DOHH2 (cell line): ENCODE measurements at regions not wholly inside any gene's neighbourhood (a gene's known extent, or its start where the extent isn't known, plus 50 kb on each side); places are given as distances from the start of the nearest gene placed in this dataset.

ENCODE experiments used
- H3F3A ChIP-seq: fragments of 200-600 bp; sonication (generic), shearing (Covaris generic); 2 replicates; pipeline ENCODE4 v1.6.0; 2016; ENCODE audit warnings: antibody characterized with exemption, mild to moderate bottlenecking; ENCODE audit not compliant: control insufficient read depth, insufficient read depth
- H3K27ac ChIP-seq: fragments of 200-600 bp; sonication (generic); 2 replicates; pipeline ENCODE4 v1.5.1; 2014; ENCODE audit warnings: low read depth, mild to moderate bottlenecking, low read length, moderate library complexity
- H3K27me3 ChIP-seq: fragments of 200-600 bp; sonication (generic); 2 replicates; pipeline ENCODE4 v1.6.1; 2014; ENCODE audit warnings: mild to moderate bottlenecking, low read length, mixed read lengths; ENCODE audit not compliant: control insufficient read depth
- H3K36me3 ChIP-seq: fragments of 200-600 bp; sonication (generic); 2 replicates; pipeline ENCODE4 v1.6.1; 2014; ENCODE audit warnings: mild to moderate bottlenecking, low read length, moderate library complexity, mixed read lengths; ENCODE audit not compliant: control insufficient read depth
- H3K4me1 ChIP-seq: fragments of 200-600 bp; sonication (generic); 2 replicates; pipeline ENCODE4 v1.6.1; 2014; ENCODE audit warnings: mild to moderate bottlenecking, low read length, mixed read lengths; ENCODE audit not compliant: control insufficient read depth
- H3K4me2 ChIP-seq: fragments of 200-600 bp; sonication (generic); 2 replicates; pipeline ENCODE4 v1.6.0; 2014; ENCODE audit warnings: mild to moderate bottlenecking, low read length, moderate library complexity
- H3K4me3 ChIP-seq: fragments of 200-600 bp; sonication (generic); 2 replicates; pipeline ENCODE4 v1.5.1; 2014; ENCODE audit warnings: mild to moderate bottlenecking, low read length, mixed read lengths
- H3K79me2 ChIP-seq: fragments of 200-600 bp; sonication (generic); 2 replicates; pipeline ENCODE4 v1.6.1; 2014; ENCODE audit warnings: mild to moderate bottlenecking, low read length, mixed read lengths; ENCODE audit not compliant: control insufficient read depth
- H3K9me2 ChIP-seq: fragments of 200-600 bp; sonication (generic); replicated peaks from 2 replicates; pipeline ENCODE4 v1.6.1; 2014; ENCODE audit warnings: mild to moderate bottlenecking, low read length, mixed read lengths; ENCODE audit not compliant: control insufficient read depth
- H3K9me3 ChIP-seq: fragments of 200-600 bp; sonication (generic); 2 replicates; pipeline ENCODE4 v1.6.1; 2014; ENCODE audit warnings: antibody characterized with exemption, low read length, mixed read lengths; ENCODE audit not compliant: control insufficient read depth, insufficient read depth
- H4K20me1 ChIP-seq: fragments of 200-600 bp; sonication (generic); 2 replicates; pipeline ENCODE4 v1.6.0; 2014; ENCODE audit warnings: low read depth, mild to moderate bottlenecking, antibody characterized with exemption, low read length, moderate library complexity; ENCODE audit not compliant: control insufficient read depth, insufficient read depth
- EZH2phosphoT487 ChIP-seq: fragments of 200-600 bp; sonication (generic); IDR thresholded peaks from 2 replicates; pipeline ENCODE4 v1.6.1; 2017; ENCODE audit warnings: borderline replicate concordance, mild to moderate bottlenecking, antibody characterized with exemption, low read length, moderate library complexity, mixed read lengths
- TF ChIP-seq, protein P1 (sequence below): fragments of 200-600 bp; sonication (generic); IDR thresholded peaks from one replicate; pipeline ENCODE4 v1.5.1; 2014; ENCODE audit warnings: antibody characterized with exemption, mild to moderate bottlenecking, low read depth, low read length; ENCODE audit not compliant: poor library complexity, severe bottlenecking

DNA sequence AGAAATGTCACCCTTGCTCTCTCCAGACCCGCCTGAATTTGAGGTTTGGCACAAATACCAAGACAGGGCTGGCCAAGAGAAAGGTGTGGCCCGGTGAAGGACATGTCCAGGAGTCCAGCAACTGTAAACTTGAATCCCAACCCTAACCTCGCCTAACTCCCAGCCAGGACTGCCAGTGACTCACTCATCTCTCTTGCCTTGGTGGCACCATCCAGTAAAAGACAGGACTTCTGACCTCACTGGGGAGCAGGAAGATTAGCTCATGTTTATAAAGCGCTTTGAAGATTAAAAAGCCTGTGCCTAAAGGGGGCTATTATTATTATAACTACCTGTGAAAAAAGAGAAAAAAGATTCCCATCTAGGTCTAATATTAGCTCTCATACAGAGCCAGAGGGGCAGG, 335.3 kb downstream of the SOX9 start:
- no peaks in the 10 kb centered on the region for H4K20me1 ChIP-seq
- no peak overlapping the region for H3K4me2 ChIP-seq
- no peaks in the 10 kb centered on the region for H3K4me1 ChIP-seq
- H3K4me3 ChIP-seq, result no peak overlapping the region
- no peaks in the 10 kb centered on the region for H3K79me2 ChIP-seq
- no peak overlapping the region for H3K27ac ChIP-seq
- no peaks in the 10 kb centered on the region for H3K27me3 ChIP-seq
- H3K9me3 ChIP-seq, result no peaks in the 10 kb centered on the region
- H3K9me2 ChIP-seq, result no peaks in the 10 kb centered on the region
- no peaks in the 10 kb centered on the region for H3F3A ChIP-seq
- no peak for TF ChIP-seq EZH2phosphoT487
- TF ChIP-seq, protein P1, sequence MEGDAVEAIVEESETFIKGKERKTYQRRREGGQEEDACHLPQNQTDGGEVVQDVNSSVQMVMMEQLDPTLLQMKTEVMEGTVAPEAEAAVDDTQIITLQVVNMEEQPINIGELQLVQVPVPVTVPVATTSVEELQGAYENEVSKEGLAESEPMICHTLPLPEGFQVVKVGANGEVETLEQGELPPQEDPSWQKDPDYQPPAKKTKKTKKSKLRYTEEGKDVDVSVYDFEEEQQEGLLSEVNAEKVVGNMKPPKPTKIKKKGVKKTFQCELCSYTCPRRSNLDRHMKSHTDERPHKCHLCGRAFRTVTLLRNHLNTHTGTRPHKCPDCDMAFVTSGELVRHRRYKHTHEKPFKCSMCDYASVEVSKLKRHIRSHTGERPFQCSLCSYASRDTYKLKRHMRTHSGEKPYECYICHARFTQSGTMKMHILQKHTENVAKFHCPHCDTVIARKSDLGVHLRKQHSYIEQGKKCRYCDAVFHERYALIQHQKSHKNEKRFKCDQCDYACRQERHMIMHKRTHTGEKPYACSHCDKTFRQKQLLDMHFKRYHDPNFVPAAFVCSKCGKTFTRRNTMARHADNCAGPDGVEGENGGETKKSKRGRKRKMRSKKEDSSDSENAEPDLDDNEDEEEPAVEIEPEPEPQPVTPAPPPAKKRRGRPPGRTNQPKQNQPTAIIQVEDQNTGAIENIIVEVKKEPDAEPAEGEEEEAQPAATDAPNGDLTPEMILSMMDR, result no peak
- H3K36me3 ChIP-seq, result no peaks in the 10 kb centered on the region

DNA sequence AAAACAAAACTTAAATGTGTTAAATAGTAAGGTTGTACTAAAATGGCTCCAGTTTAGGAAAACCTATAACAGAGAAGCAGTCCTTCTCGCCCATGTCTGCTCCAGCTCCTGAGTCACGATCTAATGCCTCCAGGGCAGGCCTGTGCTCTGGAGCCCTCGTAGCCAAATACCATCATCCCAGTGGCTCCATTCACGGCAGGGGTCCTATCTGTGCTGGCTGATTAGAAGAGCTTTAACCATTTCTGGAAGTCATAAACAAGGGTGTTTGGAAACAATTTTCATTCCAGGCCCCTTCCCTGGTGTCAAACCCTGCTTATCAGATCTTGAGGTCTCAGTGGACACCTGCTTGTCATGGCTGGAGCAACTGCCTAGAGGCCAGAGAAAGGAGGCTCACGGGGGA, 336.9 kb downstream of the SOX9 start:
- TF ChIP-seq, protein P1, result no peak
- Histone ChIP-seq H3K27ac (no peak overlapping the region), H3K36me3 (no peaks in the 10 kb centered on the region), H3K27me3 (no peaks in the 10 kb centered on the region), H4K20me1 (no peaks in the 10 kb centered on the region), H3K4me3 (no peak overlapping the region), H3K4me2 (no peak overlapping the region), H3F3A (no peaks in the 10 kb centered on the region), H3K9me2 (no peaks in the 10 kb centered on the region), H3K4me1 (no peaks in the 10 kb centered on the region), H3K9me3 (no peaks in the 10 kb centered on the region), H3K79me2 (no peaks in the 10 kb centered on the region)

DNA sequence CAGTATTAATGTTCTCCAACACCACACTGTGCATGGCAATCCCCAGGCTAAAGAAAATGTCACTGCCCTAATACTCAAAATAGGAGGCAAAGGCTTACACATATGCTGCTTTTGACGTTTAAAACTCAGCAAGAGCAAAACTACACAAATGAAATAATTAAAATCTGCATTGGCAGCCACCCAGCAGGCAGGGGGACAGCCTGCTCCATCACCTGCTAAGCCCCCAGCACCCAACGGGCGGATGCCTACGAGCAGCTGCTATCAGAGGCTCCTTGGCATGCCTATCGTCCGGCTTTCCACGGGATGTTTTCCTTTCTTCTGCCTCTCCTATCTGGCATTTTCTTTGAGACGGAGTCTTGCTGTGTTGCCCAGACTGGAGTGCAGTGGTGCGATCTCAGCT, 337.5 kb downstream of the SOX9 start:
- H3K4me2 ChIP-seq, result no peak overlapping the region
- TF ChIP-seq, protein P1, result no peak
- TF ChIP-seq EZH2phosphoT487, result no peak
- no peak overlapping the region for H3K27ac ChIP-seq
- no peaks in the 10 kb centered on the region for H3K9me2 ChIP-seq
- no peak overlapping the region for H3K4me3 ChIP-seq
- no peaks in the 10 kb centered on the region for H3K79me2 ChIP-seq
- H3F3A ChIP-seq, result no peaks in the 10 kb centered on the region
- H3K4me1 ChIP-seq, result no peaks in the 10 kb centered on the region
- no peaks in the 10 kb centered on the region for H3K36me3 ChIP-seq
- no peaks in the 10 kb centered on the region for H3K9me3 ChIP-seq
- H4K20me1 ChIP-seq, result no peaks in the 10 kb centered on the region
- no peaks in the 10 kb centered on the region for H3K27me3 ChIP-seq

DNA sequence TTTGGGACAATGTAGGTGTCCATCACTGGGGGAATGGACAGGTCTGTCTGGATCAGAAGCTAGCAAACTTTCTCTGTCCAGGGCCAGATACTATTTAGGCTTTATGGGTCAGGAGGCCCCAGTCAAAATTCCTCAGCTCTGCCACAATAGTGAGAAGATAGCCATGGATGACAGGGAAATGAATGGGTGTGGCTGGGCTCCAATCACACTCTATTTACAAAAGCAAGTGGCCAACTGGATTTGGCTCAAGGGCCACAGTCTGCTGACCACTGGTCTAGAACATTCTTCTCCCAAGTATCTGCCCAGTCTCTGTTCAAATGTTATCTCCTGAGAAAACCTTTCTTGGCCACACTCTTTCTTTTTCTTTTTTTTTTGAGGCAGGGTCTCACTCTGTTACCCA, 339.9 kb downstream of the SOX9 start:
- no peak overlapping the region for H3K4me3 ChIP-seq
- no peaks in the 10 kb centered on the region for H3K27me3 ChIP-seq
- no peaks in the 10 kb centered on the region for H4K20me1 ChIP-seq
- H3K36me3 ChIP-seq, result no peaks in the 10 kb centered on the region
- TF ChIP-seq EZH2phosphoT487, result no peak
- TF ChIP-seq, protein P1, result no peak
- H3K4me2 ChIP-seq, result no peak overlapping the region
- no peaks in the 10 kb centered on the region for H3K9me2 ChIP-seq
- no peaks in the 10 kb centered on the region for H3K9me3 ChIP-seq
- H3F3A ChIP-seq, result no peaks in the 10 kb centered on the region
- no peak overlapping the region for H3K27ac ChIP-seq
- H3K4me1 ChIP-seq, result no peaks in the 10 kb centered on the region
- H3K79me2 ChIP-seq, result no peaks in the 10 kb centered on the region
